Right renal cortex interstitium (tissue), 3 donors: ENCODE measurements at regions not wholly inside any gene's neighbourhood (a gene's known extent, or its start where the extent isn't known, plus 50 kb on each side); places are given as distances from the start of the nearest gene placed in this dataset.

ENCODE experiments used
- DNase-seq, 3 donors: peaks; one replicate each; pipeline ENCODE4 v3.0.0-alpha.2; 2013; ENCODE audit warnings: low read depth in 3 of 3, low spot score in 2 of 3

GRCh38 chr9:79170643-79171042, 401.1 kb upstream of the TLE4 start:
- no peak for DNase-seq

GRCh38 chr9:79173932-79174331, 397.8 kb upstream of the TLE4 start:
- DNase-seq = no peak

- DNase-seq = no peak
Measured at GRCh38 chr9:79176014-79176697, 395.6 kb upstream of the TLE4 start.

GRCh38 chr9:79184831-79185230, 386.9 kb upstream of the TLE4 start:
- DNase-seq = no peak

GRCh38 chr9:79185866-79186265, 385.9 kb upstream of the TLE4 start:
- no peak for DNase-seq

DNA sequence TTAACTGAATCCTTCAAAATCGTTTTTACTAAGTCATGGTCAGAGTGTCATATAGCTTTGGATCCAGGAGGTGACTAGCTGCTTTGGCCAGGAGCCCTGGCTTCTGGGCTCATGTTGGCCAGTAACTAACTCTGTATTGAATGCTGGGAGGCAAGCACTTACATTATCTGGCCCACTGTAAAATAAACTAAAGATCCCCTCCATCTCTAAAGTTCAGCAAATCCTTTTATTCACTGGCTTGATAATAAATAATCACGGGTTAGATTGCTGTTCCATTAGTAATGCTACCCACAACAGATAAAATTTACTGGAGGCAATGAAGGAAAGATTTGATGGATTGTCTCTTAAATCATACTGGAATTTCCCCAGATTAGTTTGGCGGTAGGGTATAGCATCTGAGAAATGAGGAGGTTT, 382.2 kb upstream of the TLE4 start:
- no peak for DNase-seq

DNA sequence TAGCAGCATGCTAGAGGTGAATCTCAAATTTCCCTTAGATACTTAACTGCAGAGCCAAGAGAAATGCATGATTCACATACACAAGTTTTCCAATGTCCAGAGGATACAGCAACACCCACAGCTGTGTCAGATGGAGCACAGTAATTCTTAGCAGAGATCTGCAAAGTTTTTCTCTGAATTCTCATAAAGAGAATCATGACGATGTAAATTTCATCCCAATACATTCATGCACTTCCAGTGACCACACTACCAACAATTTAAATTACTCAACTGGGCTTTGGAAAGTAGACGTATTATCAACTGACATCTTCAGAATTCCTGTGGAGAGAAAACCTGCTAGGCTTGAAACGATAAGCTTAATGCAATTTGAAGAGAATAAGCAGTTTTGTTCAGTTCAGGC, 378.8 kb upstream of the TLE4 start:
- DNase-seq = no peak

DNA sequence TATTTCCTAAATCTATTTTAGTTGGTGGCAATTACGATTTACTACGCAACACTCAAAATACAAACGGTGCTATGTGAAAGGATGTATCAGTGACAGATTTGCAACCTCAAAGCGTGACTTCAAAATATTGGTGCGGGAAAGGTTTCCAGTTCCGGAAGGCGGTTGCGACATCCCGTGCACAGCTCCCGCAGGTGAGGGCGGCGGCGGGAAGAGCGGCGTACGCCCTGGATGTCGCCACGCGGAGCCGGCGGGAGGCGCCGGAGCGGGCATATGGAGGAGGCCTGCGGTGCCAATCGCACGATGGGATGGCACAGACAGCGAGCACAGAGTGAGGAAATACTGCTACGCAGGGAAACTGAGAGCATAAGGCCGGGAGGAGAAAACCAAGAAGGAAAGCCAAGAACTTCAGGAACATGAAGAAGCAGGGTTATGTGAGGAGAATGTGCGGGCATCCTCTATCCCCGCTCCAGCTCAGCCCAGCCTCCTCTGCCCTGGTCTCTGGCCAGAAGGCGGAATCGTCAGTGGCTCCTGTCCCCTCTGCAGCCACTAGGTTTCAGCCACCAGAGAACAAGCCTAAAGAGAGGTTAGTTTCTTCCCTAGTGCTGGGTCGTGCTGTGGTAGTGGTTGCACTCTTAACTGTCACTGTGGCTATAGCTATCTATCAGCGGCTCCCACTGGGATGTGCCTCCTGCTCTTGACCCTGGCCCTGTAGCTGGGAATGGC, 378.1 kb upstream of the TLE4 start:
- DNase-seq = no peak

- no peak for DNase-seq
Measured at GRCh38 chr9:79195879-79196278, 375.9 kb upstream of the TLE4 start.

GRCh38 chr9:79196606-79197005, 375.2 kb upstream of the TLE4 start:
- DNase-seq = no peak

GRCh38 chr9:79200336-79200735, 371.4 kb upstream of the TLE4 start:
- DNase-seq = no peak

DNA sequence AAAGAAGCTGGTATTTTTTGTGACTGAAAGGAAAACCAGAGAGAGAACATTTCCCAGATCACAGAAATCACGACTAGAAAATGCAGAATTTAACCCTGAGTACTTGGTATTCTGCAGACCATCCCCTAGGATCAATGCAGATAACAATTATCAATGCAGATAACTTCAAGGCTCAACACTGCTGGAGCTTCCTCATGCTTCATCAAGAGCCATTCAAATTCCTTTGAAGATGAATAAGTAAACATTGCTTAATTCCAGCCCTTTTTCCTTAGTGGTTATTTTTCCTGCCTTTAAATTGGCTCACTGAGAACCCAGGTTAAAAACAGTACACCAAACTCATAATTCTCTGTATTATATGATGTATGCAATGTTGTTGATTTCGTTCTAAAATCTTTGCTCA, 370.1 kb upstream of the TLE4 start:
- DNase-seq = no peak

- DNase-seq = no peak
Measured at GRCh38 chr9:79208791-79209396, 362.9 kb upstream of the TLE4 start.

DNA sequence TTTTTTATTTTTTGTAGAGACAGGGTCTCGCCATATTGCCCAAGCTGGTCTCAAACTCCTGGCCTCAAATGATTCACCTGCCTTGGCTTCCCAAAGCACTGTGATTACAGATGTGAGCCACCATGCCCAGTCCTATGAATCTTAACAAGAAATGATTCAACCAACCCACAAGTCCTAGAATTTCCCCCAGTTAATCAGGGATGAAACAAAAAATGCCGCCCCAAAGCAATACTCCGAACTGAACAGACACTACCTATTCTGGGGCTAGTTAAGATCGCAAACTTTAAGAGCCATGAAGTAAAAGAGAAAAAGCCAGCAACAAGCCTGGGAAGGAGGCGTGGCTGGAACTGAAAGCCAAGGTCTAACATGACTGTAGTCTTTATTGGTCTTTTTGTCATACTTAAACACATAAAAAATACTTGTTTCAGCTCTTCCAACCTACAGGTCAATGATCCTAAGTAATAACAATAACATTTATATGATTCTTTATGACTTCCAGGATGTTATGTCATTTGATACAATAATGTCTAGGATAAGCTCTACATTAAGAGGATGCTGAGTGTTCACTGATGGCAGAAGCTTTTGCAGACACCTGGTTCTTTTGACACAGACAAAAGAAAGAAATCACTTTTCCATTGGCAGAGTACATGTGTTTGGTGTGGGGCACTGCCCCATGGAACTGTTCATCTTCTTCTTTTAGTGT, 361.1 kb upstream of the TLE4 start:
- DNase-seq = no peak

GRCh38 chr9:79213417-79214125, 358.2 kb upstream of the TLE4 start:
- DNase-seq = no peak

DNA sequence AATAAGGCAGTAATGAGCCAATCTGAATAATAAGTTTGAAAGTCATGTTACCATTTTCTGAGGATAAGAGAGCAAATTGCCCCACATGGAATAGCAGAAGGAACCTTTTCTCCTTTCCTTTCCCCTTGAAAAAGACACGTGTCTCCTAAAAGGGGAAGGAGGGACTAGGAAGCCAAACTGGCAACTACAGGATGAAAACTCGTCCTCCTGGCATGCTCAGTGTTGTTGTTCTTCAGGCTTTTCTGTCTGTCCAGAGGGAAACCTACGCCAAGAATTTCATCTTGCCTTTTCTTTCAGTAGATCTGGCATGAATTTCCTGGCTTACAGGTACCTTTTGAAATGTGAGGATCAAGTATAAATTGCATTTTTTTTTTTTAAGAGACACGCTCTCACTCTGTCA, 355.9 kb upstream of the TLE4 start:
- DNase-seq = no peak

DNA sequence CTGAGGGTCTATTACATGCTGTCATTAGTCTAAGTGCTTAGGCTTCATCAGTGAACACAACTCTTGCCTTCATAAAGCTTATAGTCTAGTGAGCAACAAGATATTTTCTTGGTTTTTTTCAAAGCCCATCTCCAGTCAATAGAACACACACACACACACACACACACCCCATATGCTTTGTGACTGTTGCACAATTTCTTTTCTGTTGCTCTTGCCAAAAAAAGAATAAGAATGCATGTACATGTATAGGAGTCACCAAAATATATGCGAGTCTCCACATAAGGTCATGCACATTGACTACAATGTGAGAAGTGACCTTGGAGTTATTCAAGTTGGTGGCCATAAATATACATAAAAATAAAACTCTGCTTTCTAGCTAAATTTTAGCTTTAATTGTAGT, 351.5 kb upstream of the TLE4 start:
- no peak for DNase-seq

GRCh38 chr9:79220666-79221065, 351.1 kb upstream of the TLE4 start:
- DNase-seq = no peak

DNA sequence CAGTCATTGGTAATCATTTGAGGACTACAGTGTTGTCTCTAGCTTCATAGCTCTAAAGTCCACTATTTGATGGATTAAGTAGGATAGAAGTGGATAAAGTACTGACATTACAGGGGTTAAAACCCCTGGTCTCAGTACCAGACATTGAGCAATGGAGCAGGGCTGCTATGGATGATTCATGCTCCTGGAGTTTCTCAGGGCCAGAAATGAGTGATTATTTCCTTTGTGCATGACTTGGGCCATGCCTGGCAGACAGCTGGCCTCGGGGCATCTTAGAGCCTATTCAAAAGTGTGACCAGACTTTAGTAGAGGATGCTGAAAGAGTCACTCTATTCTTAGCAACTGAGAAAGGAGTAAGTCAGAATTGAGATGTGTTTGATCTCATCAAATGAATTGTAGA, 350.7 kb upstream of the TLE4 start:
- no peak for DNase-seq

GRCh38 chr9:79222483-79222882, 349.3 kb upstream of the TLE4 start:
- no peak for DNase-seq
